NB4 (cell line): ENCODE measurements at regions not wholly inside any gene's neighbourhood (a gene's known extent, or its start where the extent isn't known, plus 50 kb on each side); places are given as distances from the start of the nearest gene placed in this dataset.

Source experiments
- CTCF ChIP-seq: IDR thresholded peaks from one replicate; pipeline ENCODE4 v1.5.1; 2012; ENCODE audit warnings: low read depth, low read length
- MYC ChIP-seq: IDR thresholded peaks from 2 replicates; pipeline ENCODE4 v1.6.1; 2011; ENCODE audit warnings: low read depth, low read length
- POLR2A ChIP-seq: IDR thresholded peaks from 2 replicates; pipeline ENCODE4 v1.6.1; 2011; ENCODE audit warnings: mild to moderate bottlenecking; ENCODE audit not compliant: insufficient read length; ENCODE audit errors: extremely low read depth

DNA sequence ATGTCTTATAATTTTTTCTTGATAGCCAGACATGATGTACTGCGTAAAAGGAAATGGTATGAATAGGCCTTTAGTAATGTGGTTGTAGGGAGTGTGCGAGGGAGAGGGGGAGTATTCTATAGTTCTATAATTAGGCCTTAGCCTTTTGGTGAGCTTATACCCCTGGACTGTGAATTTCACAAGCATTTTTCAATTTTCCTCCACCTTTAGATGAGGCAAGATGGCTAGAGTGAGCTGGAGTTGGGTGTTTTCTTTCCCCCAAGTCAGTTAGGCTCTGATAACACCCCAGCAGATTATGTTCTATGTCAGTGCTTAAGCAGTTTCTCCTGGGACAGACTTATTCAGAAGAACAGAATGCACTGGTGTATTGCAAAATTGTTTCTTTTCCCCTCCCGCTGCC, 210.2 kb upstream of the NPY2R start:
- TF ChIP-seq CTCF (no peak), MYC (no peak), POLR2A (no peak)
